ENCODE measurements at regions not wholly inside any gene's neighbourhood (a gene's known extent, or its start where the extent isn't known, plus 50 kb on each side); places are given as distances from the start of the nearest gene placed in this dataset.

DNA sequence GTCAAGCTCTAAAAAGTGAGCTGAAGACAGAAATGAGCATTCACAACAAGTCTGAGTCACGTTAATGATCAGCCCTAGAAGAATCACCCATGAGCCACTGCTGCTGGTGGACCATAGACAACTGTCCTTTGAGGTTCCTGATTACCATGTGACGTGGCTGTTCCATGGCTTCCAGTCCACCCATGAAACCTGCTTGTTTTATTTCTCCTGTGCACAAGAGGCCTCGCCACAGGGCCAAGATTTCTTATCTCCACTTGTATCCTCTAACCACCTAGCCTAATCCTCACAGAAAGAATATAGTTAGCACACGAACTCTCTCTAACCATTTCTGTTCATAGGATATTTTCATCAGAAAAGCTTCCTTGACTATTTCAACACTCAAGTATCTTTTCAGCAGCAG is 242.7 kb downstream of the MREG start:
- Histone ChIP-seq H3K36me3 (no peaks in the 10 kb centered on the region), H3K9me3 (peaks cover 0 to 6% of the 10 kb centered on the region in 2 donors), H3K4me3 (no peak overlapping the region), H3K27ac (no peak overlapping the region), H3K27me3 (no peaks in the 10 kb centered on the region), H3K4me1 (no peaks in the 10 kb centered on the region)
- DNase-seq (ENCODE audit: low spot score in 2 of 2) = no peak
- intact Hi-C loops (cut with DNase I; ENCODE audit: low total_unique reads) = no loop called here
- TF ChIP-seq POLR2A (IDR thresholded peaks at IDR 0.05) (no peak), POLR2AphosphoS5 (IDR thresholded peaks at IDR 0.05) (no peak)
- TF ChIP-seq, protein P1, sequence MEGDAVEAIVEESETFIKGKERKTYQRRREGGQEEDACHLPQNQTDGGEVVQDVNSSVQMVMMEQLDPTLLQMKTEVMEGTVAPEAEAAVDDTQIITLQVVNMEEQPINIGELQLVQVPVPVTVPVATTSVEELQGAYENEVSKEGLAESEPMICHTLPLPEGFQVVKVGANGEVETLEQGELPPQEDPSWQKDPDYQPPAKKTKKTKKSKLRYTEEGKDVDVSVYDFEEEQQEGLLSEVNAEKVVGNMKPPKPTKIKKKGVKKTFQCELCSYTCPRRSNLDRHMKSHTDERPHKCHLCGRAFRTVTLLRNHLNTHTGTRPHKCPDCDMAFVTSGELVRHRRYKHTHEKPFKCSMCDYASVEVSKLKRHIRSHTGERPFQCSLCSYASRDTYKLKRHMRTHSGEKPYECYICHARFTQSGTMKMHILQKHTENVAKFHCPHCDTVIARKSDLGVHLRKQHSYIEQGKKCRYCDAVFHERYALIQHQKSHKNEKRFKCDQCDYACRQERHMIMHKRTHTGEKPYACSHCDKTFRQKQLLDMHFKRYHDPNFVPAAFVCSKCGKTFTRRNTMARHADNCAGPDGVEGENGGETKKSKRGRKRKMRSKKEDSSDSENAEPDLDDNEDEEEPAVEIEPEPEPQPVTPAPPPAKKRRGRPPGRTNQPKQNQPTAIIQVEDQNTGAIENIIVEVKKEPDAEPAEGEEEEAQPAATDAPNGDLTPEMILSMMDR (IDR thresholded peaks at IDR 0.05) = no peak

DNA sequence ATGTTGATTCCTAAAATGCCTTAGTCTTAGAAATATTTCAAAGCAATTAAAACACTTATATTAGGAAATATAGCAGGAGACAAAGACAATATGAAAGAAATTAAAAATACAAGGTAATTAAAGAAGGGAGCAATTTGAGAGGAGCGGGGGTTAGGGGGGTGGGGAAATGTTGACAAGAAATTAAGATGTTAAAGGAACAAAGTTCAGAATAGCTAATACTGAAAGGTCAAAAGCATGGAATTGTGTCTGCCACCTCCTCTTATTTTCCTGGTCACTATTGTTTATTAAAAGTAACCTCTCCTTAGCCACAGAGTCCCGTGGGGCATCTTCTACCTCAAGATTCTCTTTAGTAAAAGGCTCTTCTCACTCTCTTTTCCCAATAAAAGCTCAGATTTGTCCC is 244.1 kb downstream of the MREG start:
- no peak for TF ChIP-seq POLR2A (IDR thresholded peaks at IDR 0.05)
- TF ChIP-seq POLR2AphosphoS5 (IDR thresholded peaks at IDR 0.05) = no peak
- TF ChIP-seq, protein P1 (IDR thresholded peaks at IDR 0.05) = no peak
- no peaks in the 10 kb centered on the region for H3K36me3 ChIP-seq
- no peaks in the 10 kb centered on the region for H3K4me1 ChIP-seq
- no peak overlapping the region for H3K27ac ChIP-seq
- no peak for DNase-seq (ENCODE audit: low spot score in 2 of 2)
- H3K9me3 ChIP-seq = peaks cover 0 to 6% of the 10 kb centered on the region in 2 donors
- no peaks in the 10 kb centered on the region for H3K27me3 ChIP-seq
- intact Hi-C loops (cut with DNase I; ENCODE audit: low total_unique reads) = no loop called here
- no peak overlapping the region for H3K4me3 ChIP-seq

DNA sequence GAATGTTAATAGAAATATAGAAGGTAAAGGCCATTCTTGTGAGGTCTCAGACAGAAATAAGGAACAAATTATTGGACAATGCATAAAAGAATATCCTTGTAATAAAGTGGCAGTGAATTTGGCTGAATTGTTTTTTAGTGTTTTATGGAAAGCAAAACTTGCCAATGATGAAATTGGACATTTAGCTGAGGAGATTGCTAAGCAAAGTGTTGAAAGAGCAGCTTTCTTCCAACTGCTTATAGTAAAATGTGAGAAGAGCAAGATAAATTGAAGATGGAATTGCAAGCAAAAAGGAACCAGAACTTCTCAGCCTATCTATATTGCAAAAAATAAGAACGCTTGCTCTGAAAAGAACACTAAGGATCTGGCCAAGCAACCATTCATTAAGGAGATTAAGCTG is 245.7 kb downstream of the MREG start:
- no peak overlapping the region for H3K4me3 ChIP-seq
- intact Hi-C loops (cut with DNase I; ENCODE audit: low total_unique reads) = no loop called here
- no peak overlapping the region for H3K27ac ChIP-seq
- no peaks in the 10 kb centered on the region for H3K36me3 ChIP-seq
- no peaks in the 10 kb centered on the region for H3K27me3 ChIP-seq
- H3K4me1 ChIP-seq = no peaks in the 10 kb centered on the region
- no peak for DNase-seq (ENCODE audit: low spot score in 2 of 2)
- TF ChIP-seq, protein P1 (IDR thresholded peaks at IDR 0.05) = no peak
- TF ChIP-seq POLR2A (IDR thresholded peaks at IDR 0.05) (no peak), POLR2AphosphoS5 (IDR thresholded peaks at IDR 0.05) (no peak)
- H3K9me3 ChIP-seq = peaks cover 0 to 6% of the 10 kb centered on the region in 2 donors

DNA sequence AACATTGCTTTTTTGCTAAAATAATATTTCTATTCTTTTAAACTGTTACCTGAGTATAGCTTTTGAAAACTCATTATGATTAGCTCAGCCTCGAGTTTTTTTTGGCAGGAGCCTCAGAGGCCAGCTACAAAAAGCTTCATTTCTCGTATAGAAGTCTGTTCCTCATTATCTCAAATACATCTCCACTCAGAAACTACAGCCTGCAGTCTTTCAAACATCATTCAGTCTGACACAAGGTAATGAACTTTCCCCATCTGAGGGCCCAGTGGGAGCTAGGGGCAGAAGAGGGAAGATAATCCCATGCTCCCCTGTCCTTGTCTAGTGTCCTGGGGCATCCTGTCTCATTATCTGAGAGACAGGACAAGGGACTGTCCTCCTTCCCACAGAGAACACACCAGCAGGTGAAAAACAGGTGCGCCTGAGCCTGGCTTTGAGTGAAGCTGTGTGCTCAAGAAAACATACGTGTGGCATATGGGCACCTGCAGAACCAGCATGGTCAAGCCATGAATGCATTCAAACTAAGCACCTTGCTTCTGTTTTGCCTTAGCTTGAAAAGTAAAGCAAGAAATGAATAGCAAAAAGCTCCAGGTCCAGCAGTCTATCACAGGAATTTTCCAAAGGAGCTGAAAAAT is 247.5 kb downstream of the MREG start:
- TF ChIP-seq POLR2A (IDR thresholded peaks at IDR 0.05) (no peak), POLR2AphosphoS5 (IDR thresholded peaks at IDR 0.05) (no peak)
- TF ChIP-seq, protein P1 (IDR thresholded peaks at IDR 0.05) = no peak
- intact Hi-C loops (cut with DNase I; ENCODE audit: low total_unique reads) = no loop called here
- Histone ChIP-seq H3K4me1 (no peaks in the 10 kb centered on the region), H3K9me3 (peaks cover 0 to 6% of the 10 kb centered on the region in 2 donors), H3K4me3 (no peak overlapping the region), H3K27me3 (no peaks in the 10 kb centered on the region), H3K27ac (no peak overlapping the region), H3K36me3 (no peaks in the 10 kb centered on the region)
- no peak for DNase-seq (ENCODE audit: low spot score in 2 of 2)

DNA sequence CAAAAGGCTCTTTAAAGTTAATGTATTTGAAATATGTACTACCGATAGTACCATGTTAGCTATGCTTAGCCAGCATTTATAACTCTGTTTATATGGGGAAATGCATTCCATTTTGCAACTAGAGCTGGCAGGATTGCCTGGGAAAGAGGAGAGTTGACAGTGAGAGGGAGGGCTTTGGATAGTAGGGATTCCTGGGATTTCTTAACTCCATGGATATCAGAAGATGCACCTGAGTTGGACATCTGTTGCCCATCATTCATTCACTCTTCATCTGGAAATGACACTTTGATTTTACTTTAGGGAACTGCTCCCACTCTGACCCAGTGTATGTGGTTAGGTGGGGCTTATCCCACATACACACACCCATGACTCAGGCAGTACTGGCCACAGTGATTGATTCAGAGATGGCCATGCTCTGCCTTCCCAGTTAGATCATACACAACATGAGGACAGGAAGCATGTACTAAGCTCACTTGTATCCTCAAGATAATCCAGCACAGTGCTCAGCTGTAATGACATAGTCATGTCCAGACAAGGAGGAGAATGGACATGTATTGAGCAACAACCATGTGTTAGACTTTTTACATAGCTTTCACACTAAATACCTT is 248.8 kb downstream of the MREG start:
- DNase-seq (ENCODE audit: low spot score in 2 of 2) = no peak
- no peaks in the 10 kb centered on the region for H3K36me3 ChIP-seq
- peaks cover 0 to 6% of the 10 kb centered on the region in 2 donors for H3K9me3 ChIP-seq
- no peak overlapping the region for H3K4me3 ChIP-seq
- no peak overlapping the region for H3K27ac ChIP-seq
- H3K27me3 ChIP-seq = no peaks in the 10 kb centered on the region
- intact Hi-C loops (cut with DNase I; ENCODE audit: low total_unique reads) = no loop called here
- no peaks in the 10 kb centered on the region for H3K4me1 ChIP-seq
- TF ChIP-seq, protein P1 (IDR thresholded peaks at IDR 0.05) = no peak
- TF ChIP-seq POLR2A (IDR thresholded peaks at IDR 0.05) (no peak), POLR2AphosphoS5 (IDR thresholded peaks at IDR 0.05) (no peak)
